ENCODE measurements at regions not wholly inside any gene's neighbourhood (a gene's known extent, or its start where the extent isn't known, plus 50 kb on each side); places are given as distances from the start of the nearest gene placed in this dataset.

GRCh38 chr6:150456466-150456865 is 87.7 kb downstream of the IYD start:
- Mint-ChIP-seq H3K4me3 (no peak overlapping the region), H3K9me3 (no peaks in the 10 kb centered on the region), H3K36me3 (ENCODE audit: low read depth) (no peaks in the 10 kb centered on the region), H3K27ac (no peak overlapping the region), H3K4me1 (ENCODE audit: low read depth) (no peaks in the 10 kb centered on the region), H3K27me3 (ENCODE audit: low read depth) (peaks cover 10% of the 10 kb centered on the region)
- no peak for DNase-seq (ENCODE audit: low spot score)

GRCh38 chr6:150456902-150457643 is 88.3 kb downstream of the IYD start:
- Mint-ChIP-seq H3K4me1 (ENCODE audit: low read depth) (no peaks in the 10 kb centered on the region), H3K27me3 (ENCODE audit: low read depth) (peaks cover 10% of the 10 kb centered on the region), H3K36me3 (ENCODE audit: low read depth) (no peaks in the 10 kb centered on the region), H3K9me3 (no peaks in the 10 kb centered on the region), H3K4me3 (no peak overlapping the region), H3K27ac (no peak overlapping the region)
- DNase-seq (ENCODE audit: low spot score), result no peak

GRCh38 chr6:150458579-150458978 is 89.8 kb downstream of the IYD start:
- H3K4me3 Mint-ChIP-seq, result no peak overlapping the region
- H3K4me1 Mint-ChIP-seq (ENCODE audit: low read depth), result no peaks in the 10 kb centered on the region
- H3K27ac Mint-ChIP-seq, result no peak overlapping the region
- H3K36me3 Mint-ChIP-seq (ENCODE audit: low read depth), result no peaks in the 10 kb centered on the region
- no peaks in the 10 kb centered on the region for H3K9me3 Mint-ChIP-seq
- H3K27me3 Mint-ChIP-seq (ENCODE audit: low read depth), result peaks cover 12% of the 10 kb centered on the region
- no peak for DNase-seq (ENCODE audit: low spot score)

- peaks cover 5% of the 10 kb centered on the region for H3K27me3 Mint-ChIP-seq (ENCODE audit: low read depth)
- H3K27ac Mint-ChIP-seq, result no peak overlapping the region
- H3K4me3 Mint-ChIP-seq, result no peak overlapping the region
- H3K9me3 Mint-ChIP-seq, result no peaks in the 10 kb centered on the region
- no peaks in the 10 kb centered on the region for H3K36me3 Mint-ChIP-seq (ENCODE audit: low read depth)
- no peaks in the 10 kb centered on the region for H3K4me1 Mint-ChIP-seq (ENCODE audit: low read depth)
- no peak for DNase-seq (ENCODE audit: low spot score)
Observed at GRCh38 chr6:150463852-150464251, 95.0 kb downstream of the IYD start.

DNA sequence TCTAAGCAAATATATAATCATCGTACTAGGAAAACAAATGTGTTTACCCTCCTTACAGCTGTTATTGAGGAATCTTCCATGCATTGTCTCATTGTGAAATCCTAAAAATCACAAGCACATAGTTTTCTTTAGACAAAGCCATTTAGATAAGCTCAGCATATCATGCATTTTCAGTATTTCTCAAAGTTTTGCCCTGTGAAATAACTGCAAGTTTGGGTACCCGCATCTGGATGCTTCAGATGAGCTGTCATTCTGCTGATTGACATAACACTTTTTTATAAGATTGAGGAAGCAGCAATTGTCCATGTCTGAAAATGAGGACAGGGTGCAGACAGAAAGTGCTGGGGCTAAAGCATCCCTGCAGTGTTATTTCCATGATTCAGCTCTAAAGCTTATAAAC is 96.2 kb downstream of the IYD start:
- Mint-ChIP-seq H3K4me3 (no peak overlapping the region), H3K27me3 (ENCODE audit: low read depth) (peaks cover 3% of the 10 kb centered on the region), H3K4me1 (ENCODE audit: low read depth) (no peaks in the 10 kb centered on the region), H3K27ac (no peak overlapping the region), H3K36me3 (ENCODE audit: low read depth) (no peaks in the 10 kb centered on the region), H3K9me3 (no peaks in the 10 kb centered on the region)
- DNase-seq (ENCODE audit: low spot score), result no peak

- no peak for DNase-seq (ENCODE audit: low spot score)
- no peaks in the 10 kb centered on the region for H3K36me3 Mint-ChIP-seq (ENCODE audit: low read depth)
- no peak overlapping the region for H3K27ac Mint-ChIP-seq
- H3K27me3 Mint-ChIP-seq (ENCODE audit: low read depth), result peaks cover 5% of the 10 kb centered on the region
- H3K4me1 Mint-ChIP-seq (ENCODE audit: low read depth), result no peaks in the 10 kb centered on the region
- no peaks in the 10 kb centered on the region for H3K9me3 Mint-ChIP-seq
- H3K4me3 Mint-ChIP-seq, result no peak overlapping the region
Observed at GRCh38 chr6:150465610-150466009, 96.8 kb downstream of the IYD start.

DNA sequence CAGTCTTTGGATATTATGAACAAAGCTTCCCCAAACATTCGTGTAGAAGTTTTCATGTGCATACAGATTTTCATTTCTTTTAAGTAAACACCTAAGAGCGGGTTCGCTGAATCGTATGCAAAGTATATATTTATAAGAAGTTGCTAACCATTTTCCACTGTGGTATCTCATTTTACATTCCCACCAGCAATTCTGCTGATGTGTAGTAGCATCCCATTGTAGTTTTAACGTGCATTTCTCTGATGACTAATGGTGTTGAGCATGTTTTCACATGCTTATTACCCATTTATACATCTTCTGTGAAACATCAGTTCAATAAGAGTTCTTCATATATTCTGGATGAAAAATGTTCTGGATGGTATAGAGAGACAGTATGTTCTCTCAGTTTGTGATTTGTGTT is 97.4 kb downstream of the IYD start:
- Mint-ChIP-seq H3K4me3 (no peak overlapping the region), H3K36me3 (ENCODE audit: low read depth) (no peaks in the 10 kb centered on the region), H3K4me1 (ENCODE audit: low read depth) (no peaks in the 10 kb centered on the region), H3K27me3 (ENCODE audit: low read depth) (peaks cover 5% of the 10 kb centered on the region), H3K27ac (no peak overlapping the region), H3K9me3 (no peaks in the 10 kb centered on the region)
- no peak for DNase-seq (ENCODE audit: low spot score)

- Mint-ChIP-seq H3K36me3 (ENCODE audit: low read depth) (no peaks in the 10 kb centered on the region), H3K27ac (no peak overlapping the region), H3K9me3 (peaks cover 3% of the 10 kb centered on the region), H3K4me3 (no peak overlapping the region), H3K4me1 (ENCODE audit: low read depth) (no peaks in the 10 kb centered on the region), H3K27me3 (ENCODE audit: low read depth) (peaks cover 11% of the 10 kb centered on the region)
- DNase-seq (ENCODE audit: low spot score), result no peak
Observed at GRCh38 chr6:150470131-150470530, 101.3 kb downstream of the IYD start.

- Mint-ChIP-seq H3K36me3 (ENCODE audit: low read depth) (no peaks in the 10 kb centered on the region), H3K27ac (no peak overlapping the region), H3K27me3 (ENCODE audit: low read depth) (peaks cover 11% of the 10 kb centered on the region), H3K4me1 (ENCODE audit: low read depth) (no peaks in the 10 kb centered on the region), H3K9me3 (peaks cover 3% of the 10 kb centered on the region), H3K4me3 (no peak overlapping the region)
- DNase-seq (ENCODE audit: low spot score), result no peak
Observed at GRCh38 chr6:150470960-150471665, 102.3 kb downstream of the IYD start.

GRCh38 chr6:150478656-150479545 is 110.1 kb downstream of the IYD start:
- no peaks in the 10 kb centered on the region for H3K4me1 Mint-ChIP-seq (ENCODE audit: low read depth)
- no peaks in the 10 kb centered on the region for H3K36me3 Mint-ChIP-seq (ENCODE audit: low read depth)
- H3K4me3 Mint-ChIP-seq, result no peak overlapping the region
- no peak for DNase-seq (ENCODE audit: low spot score)
- H3K27me3 Mint-ChIP-seq (ENCODE audit: low read depth), result peaks cover 22% of the 10 kb centered on the region
- H3K9me3 Mint-ChIP-seq, result peaks cover 3% of the 10 kb centered on the region
- H3K27ac Mint-ChIP-seq, result no peak overlapping the region

- no peak for DNase-seq (ENCODE audit: low spot score)
- Mint-ChIP-seq H3K27ac (no peak overlapping the region), H3K4me3 (no peak overlapping the region), H3K4me1 (ENCODE audit: low read depth) (no peaks in the 10 kb centered on the region), H3K27me3 (ENCODE audit: low read depth) (peaks cover 27% of the 10 kb centered on the region), H3K36me3 (ENCODE audit: low read depth) (no peaks in the 10 kb centered on the region), H3K9me3 (no peaks in the 10 kb centered on the region)
Observed at GRCh38 chr6:150482883-150483409, 114.1 kb downstream of the IYD start.

DNA sequence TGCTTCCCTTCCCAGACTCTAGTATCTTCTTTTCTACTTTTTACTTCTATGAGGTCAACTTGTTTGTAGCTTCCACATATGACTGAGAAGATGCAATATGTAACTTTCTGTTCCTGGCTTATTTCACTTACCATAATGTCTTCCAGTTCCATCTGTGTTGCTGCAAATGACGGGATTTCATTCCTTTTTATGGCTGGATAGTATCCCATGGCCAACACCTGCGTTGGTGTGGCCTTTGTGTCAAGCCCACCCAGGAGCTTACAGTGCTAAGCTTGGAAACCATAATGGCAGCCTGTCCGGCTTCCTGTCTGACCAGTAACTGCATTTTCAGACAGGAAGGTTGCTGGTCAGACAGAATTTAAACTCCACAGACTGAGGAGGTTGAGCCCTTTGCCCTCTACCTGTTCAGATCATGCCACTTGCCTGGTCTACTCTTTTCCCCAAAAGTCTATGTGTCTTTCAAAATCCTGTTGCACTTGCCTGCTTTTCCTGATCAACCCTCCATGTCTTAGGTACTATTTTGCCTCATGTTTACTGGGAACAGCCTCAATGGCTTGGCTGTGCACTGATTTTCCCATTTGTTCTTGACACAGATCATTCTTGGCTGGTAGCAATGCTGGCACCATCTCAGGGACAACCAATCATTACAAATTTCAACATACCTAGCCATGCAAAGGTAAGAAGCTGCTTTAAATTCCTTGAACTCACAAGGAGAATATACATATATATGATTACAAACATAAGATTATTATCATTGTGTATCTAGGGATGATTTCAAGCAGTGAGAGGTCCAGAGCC is 114.3 kb upstream of the PLEKHG1 start:
- peaks cover 22% of the 10 kb centered on the region for H3K27me3 Mint-ChIP-seq (ENCODE audit: low read depth)
- no peak overlapping the region for H3K4me3 Mint-ChIP-seq
- no peaks in the 10 kb centered on the region for H3K4me1 Mint-ChIP-seq (ENCODE audit: low read depth)
- H3K27ac Mint-ChIP-seq, result no peak overlapping the region
- DNase-seq (ENCODE audit: low spot score), result no peak
- H3K36me3 Mint-ChIP-seq (ENCODE audit: low read depth), result no peaks in the 10 kb centered on the region
- no peaks in the 10 kb centered on the region for H3K9me3 Mint-ChIP-seq

GRCh38 chr6:150486048-150486447 is 113.6 kb upstream of the PLEKHG1 start:
- H3K4me3 Mint-ChIP-seq, result no peak overlapping the region
- no peaks in the 10 kb centered on the region for H3K36me3 Mint-ChIP-seq (ENCODE audit: low read depth)
- H3K9me3 Mint-ChIP-seq, result no peaks in the 10 kb centered on the region
- DNase-seq (ENCODE audit: low spot score), result no peak
- peaks cover 19% of the 10 kb centered on the region for H3K27me3 Mint-ChIP-seq (ENCODE audit: low read depth)
- no peak overlapping the region for H3K27ac Mint-ChIP-seq
- H3K4me1 Mint-ChIP-seq (ENCODE audit: low read depth), result peaks cover under 1% of the 10 kb centered on the region
